SU-DHL-6 (cell line): ENCODE measurements at regions not wholly inside any gene's neighbourhood (a gene's known extent, or its start where the extent isn't known, plus 50 kb on each side); places are given as distances from the start of the nearest gene placed in this dataset.

Experiments
- CTCF ChIP-seq: fragments of 200-600 bp; sonication (generic); IDR thresholded peaks from one replicate; pipeline ENCODE4 v1.5.1; 2017; ENCODE audit warnings: antibody characterized with exemption, mild to moderate bottlenecking, low read length, moderate library complexity; ENCODE audit not compliant: insufficient read depth, poor library complexity, severe bottlenecking
- EZH2phosphoT487 ChIP-seq: fragments of 200-600 bp; sonication (generic), shearing (Covaris generic); conservative IDR thresholded peaks from 2 replicates; pipeline ENCODE4 v1.6.1; 2018; ENCODE audit warnings: mild to moderate bottlenecking, antibody characterized with exemption, low read length, moderate library complexity, mixed read lengths

- TF ChIP-seq CTCF: no peak
- TF ChIP-seq EZH2phosphoT487: no peak
Observed at GRCh38 chr1:82978461-82979324, 1020.2 kb downstream of the TTLL7 start.
